G401 (cell line): ENCODE measurements at regions not wholly inside any gene's neighbourhood (a gene's known extent, or its start where the extent isn't known, plus 50 kb on each side); places are given as distances from the start of the nearest gene placed in this dataset.

Source experiments
- DNase-seq: peaks from one replicate; pipeline ENCODE4 v3.0.0-alpha.2; 2015; ENCODE audit warnings: low spot score
- in situ Hi-C: cut with HindIII; loops from 2 replicates; pipeline ENCODE4 v1.10.0; 2016; ENCODE audit warnings: low sequenced_read_pairs, mixed read lengths

DNA sequence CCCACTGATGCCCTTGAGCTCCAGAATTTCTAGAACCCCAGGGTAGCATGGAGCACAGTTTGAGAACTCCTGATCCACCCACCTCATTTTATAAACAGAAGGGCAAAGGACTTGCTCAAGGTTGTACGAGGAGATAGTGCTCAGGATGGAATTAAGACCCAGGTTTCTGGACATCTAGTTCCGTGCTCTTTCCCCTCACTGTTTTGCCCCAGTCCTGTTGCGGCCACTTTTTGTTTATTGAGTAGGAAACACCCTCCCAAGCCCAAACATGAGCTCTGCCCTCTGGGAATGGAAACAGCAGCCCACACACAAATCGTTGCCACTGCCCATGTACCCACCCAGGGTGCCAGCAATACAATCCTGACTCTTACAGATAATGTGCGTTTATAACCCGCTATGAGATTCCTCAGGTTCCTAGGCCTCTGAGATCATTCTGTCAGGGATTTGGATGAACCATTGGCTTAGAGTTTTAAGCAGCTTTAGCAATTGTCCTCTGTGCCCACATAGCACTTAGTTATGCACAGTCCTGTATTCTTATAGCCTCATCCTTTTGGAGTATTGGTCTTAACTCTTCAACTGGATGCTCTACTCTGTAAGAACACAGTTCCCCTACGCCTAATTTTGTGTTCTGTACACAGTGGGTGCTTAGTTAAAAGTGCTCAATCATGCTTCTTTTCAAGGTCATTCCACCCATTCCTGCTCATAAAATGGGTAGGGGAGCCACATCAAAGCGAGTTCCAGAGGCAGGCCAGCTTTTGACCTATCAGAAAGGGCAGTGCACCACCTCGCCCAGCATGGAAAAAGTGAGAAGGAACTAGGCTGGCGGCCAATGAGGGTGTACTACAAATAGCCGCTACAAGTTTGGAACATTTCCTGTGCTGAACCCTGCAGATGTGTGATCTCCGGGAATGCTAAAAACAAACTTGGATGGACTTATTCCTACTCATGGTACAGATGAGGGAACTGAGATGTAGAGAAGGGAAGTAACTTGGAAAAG, 60.3 kb upstream of the IGFBP2 start:
- in situ Hi-C loops = no loop called here

DNA sequence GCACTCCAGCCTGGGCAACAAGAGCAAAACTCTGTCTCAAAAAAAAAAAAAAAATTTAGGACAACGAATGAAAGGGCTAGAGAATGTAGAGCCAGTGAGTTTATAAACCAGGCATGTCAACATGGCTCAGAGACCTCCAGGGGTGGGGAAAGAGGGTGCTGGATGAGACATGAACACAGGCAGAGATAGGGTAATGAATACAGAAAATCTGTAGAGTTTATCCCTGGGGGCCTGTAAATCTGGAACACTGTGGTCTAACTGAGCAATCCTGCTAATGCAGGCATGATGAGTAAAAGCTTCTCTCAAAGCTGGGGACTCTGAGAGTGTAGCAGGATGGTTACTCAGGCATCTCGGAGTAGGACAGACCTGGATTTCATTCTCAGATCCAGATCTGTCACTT, 59.2 kb upstream of the IGFBP2 start:
- in situ Hi-C loops = no loop called here
- no peak for DNase-seq

More for the DNA sequence above, 60.3 kb upstream of the IGFBP2 start:
- no peak for DNase-seq

DNA sequence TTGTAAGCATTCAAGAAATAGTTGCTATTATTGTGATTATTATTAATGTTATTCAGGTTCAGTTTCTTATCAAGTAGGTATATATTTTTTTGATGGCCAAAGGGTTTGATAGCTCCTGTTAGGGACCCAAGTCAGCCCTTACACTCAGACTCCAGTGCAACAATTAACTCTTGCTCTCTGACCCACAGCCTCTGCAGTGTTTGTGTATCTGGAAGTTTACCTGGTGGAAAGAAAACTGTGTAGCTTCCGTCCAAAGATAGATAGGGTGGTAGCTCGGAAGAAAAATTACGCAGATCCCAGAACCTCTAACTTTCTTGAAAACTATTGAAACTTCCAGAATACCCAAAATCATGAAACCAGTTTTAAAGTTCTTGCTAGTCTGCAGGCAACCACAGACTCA, 58.6 kb upstream of the IGFBP2 start:
- DNase-seq = no peak
- in situ Hi-C loops = no loop called here

DNA sequence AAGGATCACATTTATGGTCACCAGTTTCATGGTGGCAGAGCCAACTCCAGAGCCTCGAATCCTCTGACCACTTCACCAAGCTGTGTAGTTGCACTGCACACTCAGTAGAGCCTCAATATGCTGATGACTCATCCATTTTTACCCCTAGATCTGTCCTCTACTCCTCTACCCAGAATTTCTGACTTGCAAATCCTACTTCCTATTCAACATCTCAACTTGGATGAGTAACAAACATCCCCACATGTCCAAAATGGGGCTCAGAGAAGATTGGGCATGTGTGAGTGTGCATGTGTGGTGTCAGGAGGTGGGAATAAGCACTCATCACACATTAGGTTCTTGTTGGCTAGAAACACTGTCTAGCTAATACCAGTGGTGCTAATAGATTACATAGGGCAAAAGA, 57.8 kb upstream of the IGFBP2 start:
- in situ Hi-C loops = no loop called here
- no peak for DNase-seq

DNA sequence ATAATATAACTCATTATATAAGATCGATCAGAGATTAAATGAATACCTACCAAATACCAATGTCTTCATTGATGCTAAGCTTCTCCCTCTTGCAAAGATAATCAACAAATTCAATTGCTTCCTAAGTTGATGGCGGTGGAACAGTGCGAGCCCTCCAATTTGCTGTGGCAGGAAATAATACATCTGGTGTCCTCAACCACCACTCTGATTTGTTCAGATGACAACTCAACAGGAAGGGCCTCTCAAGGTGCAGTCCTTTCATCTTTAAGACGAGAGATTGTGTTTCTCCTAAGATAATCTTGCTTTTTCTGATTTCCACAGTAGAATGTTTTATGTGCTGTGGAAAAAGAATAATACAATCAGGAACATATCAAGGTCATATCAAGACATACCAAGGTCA, 56.6 kb upstream of the IGFBP2 start:
- in situ Hi-C loops = no loop called here
- DNase-seq = no peak

DNA sequence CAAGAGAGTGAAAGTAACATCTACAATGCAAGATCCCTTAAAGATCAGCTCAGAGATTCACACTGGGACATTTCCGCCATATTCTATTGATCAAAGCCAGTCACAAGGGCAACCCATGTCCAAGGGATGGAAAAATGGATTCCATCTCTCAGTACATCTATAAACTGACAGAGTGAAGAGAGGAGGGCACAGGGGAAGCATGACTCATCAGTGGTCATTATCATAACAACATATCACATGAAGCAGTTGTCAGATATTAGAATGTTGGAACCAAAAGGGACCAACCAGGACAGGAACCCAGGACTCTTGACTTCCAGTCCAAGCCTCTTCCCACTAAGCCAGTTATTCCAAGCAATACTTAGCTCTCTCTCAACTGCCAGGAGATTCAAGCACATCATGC, 54.9 kb upstream of the IGFBP2 start:
- in situ Hi-C loops = no loop called here

DNA sequence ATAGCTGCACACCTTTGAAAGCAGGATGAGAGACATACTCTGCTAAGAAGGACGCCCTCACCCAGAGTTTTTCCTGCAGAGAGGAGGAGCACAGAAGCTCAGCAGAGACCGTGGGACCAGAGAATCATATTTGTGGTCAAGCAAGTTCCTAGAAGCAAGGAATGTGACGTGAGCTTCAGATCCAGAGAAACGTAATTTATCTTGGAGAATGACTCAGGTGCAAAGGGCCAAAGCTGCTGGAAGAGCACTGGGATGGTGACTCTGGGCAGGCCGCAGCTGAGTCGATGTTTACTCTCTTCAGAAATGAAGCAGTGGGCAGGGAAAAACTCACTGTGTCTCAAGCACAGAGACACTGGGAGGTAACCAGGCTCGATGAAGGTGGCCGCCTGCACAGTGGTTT, 50.1 kb upstream of the IGFBP2 start:
- no peak for DNase-seq
- in situ Hi-C loops = no loop called here

More for the DNA sequence above, 54.9 kb upstream of the IGFBP2 start:
- DNase-seq = no peak
